Panc1 (cell line): ENCODE measurements at regions not wholly inside any gene's neighbourhood (a gene's known extent, or its start where the extent isn't known, plus 50 kb on each side); places are given as distances from the start of the nearest gene placed in this dataset.

Experiments
- ATAC-seq: fragments of 200-7000 bp; cut with Tn5 transposase; 2 replicates; pipeline ENCODE4 v1.9.1; 2020; ENCODE audit warnings: mild to moderate bottlenecking, moderate library complexity
- BruUV-seq: library from RNA; stranded (reverse); fragments of 400-500 nt; replicated peaks from 2 replicates; lab custom pipeline; 2021; lab: Mats Ljungman, UMichigan
- CTCF ChIA-PET: fragments of 300-600 bp; sonication (Branson Sonifier 250); formaldehyde crosslinking; loops from one replicate; lab custom pipeline; 2022; ENCODE audit warnings: antibody characterized with exemption; lab: Charles Lee
- POLR2A ChIA-PET: fragments of 300-600 bp; sonication (Branson Sonifier 250); formaldehyde crosslinking; loops from one replicate; lab custom pipeline; 2022; ENCODE audit warnings: antibody characterized with exemption; lab: Charles Lee
- DNase-seq: peaks from one replicate; pipeline ENCODE4 v3.0.0-alpha.2; 2010; ENCODE audit warnings: low read depth, low spot score
- H3K27ac ChIP-seq: 2 replicates; pipeline ENCODE4 v1.5.1; 2011; ENCODE audit warnings: mild to moderate bottlenecking, low read length, inconsistent platforms
- H3K27me3 ChIP-seq: fragments of 200-500 bp; sonication (Bioruptor generic); 2 replicates; pipeline ENCODE4 v1.6.0; 2014; ENCODE audit warnings: low read length, inconsistent platforms; ENCODE audit not compliant: control insufficient read depth, insufficient read depth
- H3K36me3 ChIP-seq: fragments of 200-500 bp; sonication (Bioruptor generic); 2 replicates; pipeline ENCODE4 v1.5.1; 2014; ENCODE audit warnings: inconsistent platforms, mild to moderate bottlenecking, low read length, moderate library complexity; ENCODE audit not compliant: control insufficient read depth, insufficient read depth
- H3K4me1 ChIP-seq: 2 replicates; pipeline ENCODE4 v1.5.1; 2011; ENCODE audit warnings: inconsistent platforms, mild to moderate bottlenecking, low read length, moderate library complexity; ENCODE audit not compliant: control insufficient read depth, insufficient read depth
- H3K4me3 ChIP-seq, 2 experiments: 2 replicates each; pipeline ENCODE4 v1.5.1; 2011 to 2012; ENCODE audit warnings: low read depth in 2 of 2, low read length in 2 of 2, mild to moderate bottlenecking in 2 of 2, inconsistent platforms in 1 of 2, moderate library complexity in 1 of 2
- H3K9me3 ChIP-seq: fragments of 200-500 bp; sonication (Bioruptor generic); 2 replicates; pipeline ENCODE4 v1.5.1; 2014; ENCODE audit warnings: low read depth, mild to moderate bottlenecking, inconsistent platforms, low read length, moderate library complexity; ENCODE audit not compliant: control insufficient read depth, insufficient read depth
- CTCF ChIP-seq: fragments of 450-650 bp; IDR thresholded peaks from 2 replicates; pipeline ENCODE4 v1.5.1; 2017; ENCODE audit warnings: mild to moderate bottlenecking
- POLR2AphosphoS5 ChIP-seq: IDR thresholded peaks from 2 replicates; pipeline ENCODE4 v1.6.1; 2012; ENCODE audit warnings: mild to moderate bottlenecking, low read depth, low read length, moderate library complexity
- SIN3A ChIP-seq: IDR thresholded peaks from 2 replicates; pipeline ENCODE4 v1.6.1; 2012; ENCODE audit warnings: low read depth, mild to moderate bottlenecking, low read length, moderate library complexity, borderline replicate concordance; ENCODE audit not compliant: insufficient read depth
- TCF7L2 ChIP-seq: IDR thresholded peaks from 2 replicates; pipeline ENCODE4 v1.6.1; 2011; ENCODE audit warnings: mild to moderate bottlenecking, low read depth, low read length, inconsistent platforms
- in situ Hi-C: cut with HindIII; loops from 2 replicates; pipeline ENCODE4 v1.10.0; 2016; ENCODE audit warnings: low sequenced_read_pairs, low pct_unique_long_range_greater_than_20kb
- intact Hi-C: fragments of 100-400 bp; cut with micrococcal nuclease; formaldehyde crosslinking; loops from one replicate; pipeline ENCODE4 v1.10.0; 2022; ENCODE audit not compliant: unreplicated experiment
- TF ChIP-seq, protein P1 (sequence below), 2 experiments: IDR thresholded peaks; 2 replicates each; pipeline ENCODE4 v1.6.1; 2011 to 2012; ENCODE audit warnings: low read depth in 2 of 2, control low read depth in 1 of 2, low read length in 1 of 2, mild to moderate bottlenecking in 1 of 2, moderate library complexity in 1 of 2; ENCODE audit not compliant: insufficient read depth in 1 of 2

DNA sequence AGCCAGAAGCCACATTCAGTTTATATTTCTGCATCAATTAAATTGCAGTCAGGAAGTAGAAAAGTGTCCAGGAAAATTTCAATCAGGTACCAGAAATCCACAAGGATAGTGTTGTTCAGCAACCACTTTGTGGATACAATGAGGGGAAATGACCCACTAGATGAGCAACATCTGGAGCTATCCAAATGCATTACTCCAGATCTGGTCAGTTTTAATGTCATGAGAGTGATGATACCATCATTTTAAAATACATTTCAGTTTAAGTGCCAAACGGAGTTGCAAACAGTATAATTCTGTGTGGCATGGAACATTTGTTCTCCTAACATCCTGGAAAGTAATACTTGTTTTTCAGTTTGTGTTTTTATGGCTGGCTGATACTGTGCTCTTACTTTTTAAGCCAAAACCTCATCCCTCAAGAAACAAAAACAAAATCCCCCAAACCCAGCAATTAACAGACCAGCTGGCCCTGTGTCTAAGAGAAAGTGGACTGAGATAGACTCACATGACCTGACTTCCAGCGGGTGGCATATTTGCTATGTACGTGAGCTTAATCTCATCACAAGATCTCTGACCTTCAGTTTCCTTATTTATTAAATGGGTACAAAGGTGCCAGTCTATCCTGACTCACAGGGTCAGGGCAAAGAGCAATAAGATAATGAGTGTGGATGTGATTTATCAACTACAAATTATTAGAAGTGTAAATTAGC, 58.8 kb upstream of the CNKSR3 start:
- in situ Hi-C loops (no loop called here), intact Hi-C loops (no loop called here)
- no peaks in the 10 kb centered on the region for H3K27me3 ChIP-seq
- ATAC-seq: peak; percentile 63; the same call in 1 of the 2 replicates
- H3K4me1 ChIP-seq: peaks cover 3% of the 10 kb centered on the region; the same call in 1 of the 2 replicates
- ChIA-PET CTCF (no interaction called here), POLR2A (no interaction called here)
- no peak overlapping the region for H3K27ac ChIP-seq
- no peaks in the 10 kb centered on the region for H3K9me3 ChIP-seq
- H3K36me3 ChIP-seq: no peaks in the 10 kb centered on the region
- no TSS peak for BruUV-seq
- no peak for DNase-seq
- H3K4me3 ChIP-seq: no peak overlapping the region
- no peak for TF ChIP-seq CTCF

DNA sequence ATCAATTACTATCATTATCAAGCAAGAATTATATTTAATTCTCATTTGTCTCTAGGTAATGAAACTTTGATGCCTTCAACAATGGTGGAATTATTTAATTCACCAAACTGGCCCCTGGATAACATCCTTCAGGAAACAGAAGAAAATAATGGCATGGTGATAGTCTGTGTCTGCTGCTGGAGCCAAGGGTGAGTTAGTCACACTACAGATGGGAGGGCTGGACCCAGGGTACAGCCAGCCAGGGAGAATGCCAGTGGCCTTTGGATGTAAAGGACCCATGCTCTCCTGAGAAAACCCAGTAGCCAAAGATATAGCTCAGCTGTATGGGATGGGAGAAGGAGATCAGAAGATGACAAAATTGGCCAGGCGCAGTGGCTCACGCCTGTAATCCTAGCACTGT, 60.0 kb upstream of the CNKSR3 start:
- H3K27ac ChIP-seq: no peak overlapping the region
- in situ Hi-C loops (no loop called here), intact Hi-C loops (no loop called here)
- ChIA-PET POLR2A (no interaction called here), CTCF (no interaction called here)
- no TSS peak for BruUV-seq
- ATAC-seq: no peak
- DNase-seq: no peak
- H3K4me3 ChIP-seq: no peak overlapping the region
- TF ChIP-seq, protein P1, sequence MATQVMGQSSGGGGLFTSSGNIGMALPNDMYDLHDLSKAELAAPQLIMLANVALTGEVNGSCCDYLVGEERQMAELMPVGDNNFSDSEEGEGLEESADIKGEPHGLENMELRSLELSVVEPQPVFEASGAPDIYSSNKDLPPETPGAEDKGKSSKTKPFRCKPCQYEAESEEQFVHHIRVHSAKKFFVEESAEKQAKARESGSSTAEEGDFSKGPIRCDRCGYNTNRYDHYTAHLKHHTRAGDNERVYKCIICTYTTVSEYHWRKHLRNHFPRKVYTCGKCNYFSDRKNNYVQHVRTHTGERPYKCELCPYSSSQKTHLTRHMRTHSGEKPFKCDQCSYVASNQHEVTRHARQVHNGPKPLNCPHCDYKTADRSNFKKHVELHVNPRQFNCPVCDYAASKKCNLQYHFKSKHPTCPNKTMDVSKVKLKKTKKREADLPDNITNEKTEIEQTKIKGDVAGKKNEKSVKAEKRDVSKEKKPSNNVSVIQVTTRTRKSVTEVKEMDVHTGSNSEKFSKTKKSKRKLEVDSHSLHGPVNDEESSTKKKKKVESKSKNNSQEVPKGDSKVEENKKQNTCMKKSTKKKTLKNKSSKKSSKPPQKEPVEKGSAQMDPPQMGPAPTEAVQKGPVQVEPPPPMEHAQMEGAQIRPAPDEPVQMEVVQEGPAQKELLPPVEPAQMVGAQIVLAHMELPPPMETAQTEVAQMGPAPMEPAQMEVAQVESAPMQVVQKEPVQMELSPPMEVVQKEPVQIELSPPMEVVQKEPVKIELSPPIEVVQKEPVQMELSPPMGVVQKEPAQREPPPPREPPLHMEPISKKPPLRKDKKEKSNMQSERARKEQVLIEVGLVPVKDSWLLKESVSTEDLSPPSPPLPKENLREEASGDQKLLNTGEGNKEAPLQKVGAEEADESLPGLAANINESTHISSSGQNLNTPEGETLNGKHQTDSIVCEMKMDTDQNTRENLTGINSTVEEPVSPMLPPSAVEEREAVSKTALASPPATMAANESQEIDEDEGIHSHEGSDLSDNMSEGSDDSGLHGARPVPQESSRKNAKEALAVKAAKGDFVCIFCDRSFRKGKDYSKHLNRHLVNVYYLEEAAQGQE (IDR thresholded peaks at IDR 0.05; ENCODE audit: insufficient read depth in 1 of 2, low read depth in 2 of 2, low read length in 1 of 2): no peak
- TF ChIP-seq TCF7L2 (no peak), SIN3A (no peak), CTCF (no peak), POLR2AphosphoS5 (no peak)
- no peaks in the 10 kb centered on the region for H3K27me3 ChIP-seq
- no peaks in the 10 kb centered on the region for H3K36me3 ChIP-seq
- no peaks in the 10 kb centered on the region for H3K9me3 ChIP-seq
- peaks cover 3% of the 10 kb centered on the region; the same call in 1 of the 2 replicates for H3K4me1 ChIP-seq
